Superior temporal gyrus (tissue), 1 donor: ENCODE measurements at regions not wholly inside any gene's neighbourhood (a gene's known extent, or its start where the extent isn't known, plus 50 kb on each side); places are given as distances from the start of the nearest gene placed in this dataset.

Experiments
- DNase-seq: peaks from one replicate; pipeline ENCODE4 v3.0.0-alpha.2; 2016; ENCODE audit errors: extremely low spot score

- DNase-seq: no peak
These were observed 335.0 kb downstream of the TGFB2 start for GRCh38 chr1:218679988-218680748.

GRCh38 chr1:218683242-218683641 lies 338.1 kb downstream of the TGFB2 start:
- no peak for DNase-seq

GRCh38 chr1:218686258-218686657 lies 341.1 kb downstream of the TGFB2 start:
- DNase-seq: no peak

GRCh38 chr1:218686761-218687160 lies 341.6 kb downstream of the TGFB2 start:
- DNase-seq: no peak

- no peak for DNase-seq
These were observed 347.7 kb downstream of the TGFB2 start for GRCh38 chr1:218692808-218693207.

- no peak for DNase-seq
These were observed 348.5 kb downstream of the TGFB2 start for GRCh38 chr1:218693599-218693998.

GRCh38 chr1:218694085-218694484 lies 348.9 kb downstream of the TGFB2 start:
- no peak for DNase-seq

GRCh38 chr1:218694636-218695035 lies 349.5 kb downstream of the TGFB2 start:
- peak; percentile 46 for DNase-seq

- DNase-seq: peak; percentile 25
These were observed 350.4 kb downstream of the TGFB2 start for GRCh38 chr1:218695525-218695924.

- DNase-seq: no peak
These were observed 353.0 kb downstream of the TGFB2 start for GRCh38 chr1:218698141-218698540.

GRCh38 chr1:218699421-218699820 lies 354.3 kb downstream of the TGFB2 start:
- no peak for DNase-seq

- DNase-seq: no peak
These were observed 354.7 kb downstream of the TGFB2 start for GRCh38 chr1:218699865-218700264.

GRCh38 chr1:218700666-218701065 lies 355.5 kb downstream of the TGFB2 start:
- no peak for DNase-seq

- DNase-seq: no peak
These were observed 356.0 kb downstream of the TGFB2 start for GRCh38 chr1:218701131-218701530.

- no peak for DNase-seq
These were observed 357.6 kb downstream of the TGFB2 start for GRCh38 chr1:218702775-218703174.

- DNase-seq: no peak
These were observed 358.7 kb downstream of the TGFB2 start for GRCh38 chr1:218703836-218704235.

GRCh38 chr1:218705391-218705790 lies 360.3 kb downstream of the TGFB2 start:
- DNase-seq: no peak

- DNase-seq: no peak
These were observed 361.1 kb downstream of the TGFB2 start for GRCh38 chr1:218705911-218706893.

GRCh38 chr1:218711001-218711400 lies 365.9 kb downstream of the TGFB2 start:
- DNase-seq: no peak

- no peak for DNase-seq
These were observed 366.9 kb downstream of the TGFB2 start for GRCh38 chr1:218711884-218712674.

- DNase-seq: no peak
These were observed 367.5 kb downstream of the TGFB2 start for GRCh38 chr1:218712677-218713076.
